Activated CD8-positive, alpha-beta T cell treated with anti-CD3 and anti-CD28 coated beads for 36 hours (primary cell): ENCODE measurements at regions not wholly inside any gene's neighbourhood (a gene's known extent, or its start where the extent isn't known, plus 50 kb on each side); places are given as distances from the start of the nearest gene placed in this dataset.

Experiments used
- ATAC-seq: fragments of 200-7000 bp; cut with Tn5 transposase; one replicate; pipeline ENCODE4 v1.10.0; 2021; ENCODE audit warnings: mild to moderate bottlenecking, moderate library complexity
- CTCF ChIA-PET: fragments of 350-600 bp; sonication (Branson Sonifier 250); formaldehyde crosslinking; loops from one replicate; lab custom pipeline; 2021; ENCODE audit warnings: antibody characterized with exemption; lab: Charles Lee
- POLR2A ChIA-PET: fragments of 350-600 bp; sonication (Branson Sonifier 250); formaldehyde crosslinking; loops from one replicate; lab custom pipeline; 2021; ENCODE audit warnings: antibody characterized with exemption; lab: Charles Lee
- DNase-seq: peaks from one replicate; pipeline ENCODE4 v3.0.0-alpha.2; 2020
- H3K27ac Mint-ChIP-seq: one replicate; pipeline ENCODE4 v1.8.0; 2021; ENCODE audit warnings: mild to moderate bottlenecking, mixed read lengths
- H3K27me3 Mint-ChIP-seq: one replicate; pipeline ENCODE4 v1.8.0; 2021; ENCODE audit warnings: mixed read lengths
- H3K36me3 Mint-ChIP-seq: one replicate; pipeline ENCODE4 v1.8.0; 2021; ENCODE audit warnings: low read depth, mixed read lengths
- H3K4me1 Mint-ChIP-seq: one replicate; pipeline ENCODE4 v1.8.0; 2021; ENCODE audit warnings: low read depth, mixed read lengths
- H3K4me3 Mint-ChIP-seq: one replicate; pipeline ENCODE4 v1.8.0; 2021; ENCODE audit warnings: mild to moderate bottlenecking, moderate library complexity, mixed read lengths
- H3K9me3 Mint-ChIP-seq: one replicate; pipeline ENCODE4 v1.8.0; 2021; ENCODE audit warnings: mixed read lengths
- CTCF ChIP-seq: fragments of 200-600 bp; IDR thresholded peaks from one replicate; pipeline ENCODE4 v1.8.0; 2022; ENCODE audit warnings: antibody characterized with exemption, mild to moderate bottlenecking
- intact Hi-C: fragments of 100-400 bp; cut with micrococcal nuclease; formaldehyde crosslinking; loops from one replicate; pipeline ENCODE4 v1.10.0; 2022

- Mint-ChIP-seq H3K27me3 (peaks cover 9% of the 10 kb centered on the region), H3K36me3 (no peaks in the 10 kb centered on the region), H3K27ac (peak overlapping the region; percentile 30), H3K4me1 (peaks cover 16% of the 10 kb centered on the region), H3K4me3 (no peak overlapping the region), H3K9me3 (no peaks in the 10 kb centered on the region)
- DNase-seq = peak; percentile 92
- no peak for TF ChIP-seq CTCF
- CTCF ChIA-PET = no interaction called here
- POLR2A ChIA-PET = interaction anchor here (0.6 kb wide), 1 partner anchor 72 kb away, joined by 3 read pairs; no protein-coding TSS in a partner anchor
- peak; percentile 87 for ATAC-seq
- intact Hi-C loops = no loop called here
Observed at GRCh38 chr5:35319333-35320002, 89.2 kb upstream of the PRLR start.

DNA sequence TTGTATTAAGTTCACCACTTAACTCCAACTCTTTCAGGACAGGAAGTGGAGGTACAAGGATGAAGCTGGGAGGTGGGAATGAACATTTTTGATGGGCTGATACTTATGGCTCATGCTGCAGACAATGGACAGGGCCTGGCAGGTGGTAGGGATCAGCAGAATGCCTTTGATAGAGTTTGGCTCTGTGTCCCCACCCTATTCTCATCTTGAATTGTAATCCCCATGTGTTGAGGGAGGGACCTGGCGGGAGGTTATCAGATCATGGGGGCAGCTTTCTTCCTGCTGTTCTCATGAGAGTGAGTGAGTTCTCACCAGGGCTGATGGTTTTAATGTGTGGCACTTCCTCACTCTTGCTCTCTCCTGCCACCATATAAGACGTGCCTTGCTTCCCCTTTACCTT, 87.3 kb upstream of the PRLR start:
- peaks cover 16% of the 10 kb centered on the region for H3K4me1 Mint-ChIP-seq
- DNase-seq = no peak
- no peak for ATAC-seq
- no peaks in the 10 kb centered on the region for H3K9me3 Mint-ChIP-seq
- intact Hi-C loops = no loop called here
- ChIA-PET CTCF (no interaction called here), POLR2A (no interaction called here)
- H3K27me3 Mint-ChIP-seq = peaks cover 12% of the 10 kb centered on the region
- TF ChIP-seq CTCF = no peak
- no peaks in the 10 kb centered on the region for H3K36me3 Mint-ChIP-seq
- no peak overlapping the region for H3K4me3 Mint-ChIP-seq
- H3K27ac Mint-ChIP-seq = no peak overlapping the region

DNA sequence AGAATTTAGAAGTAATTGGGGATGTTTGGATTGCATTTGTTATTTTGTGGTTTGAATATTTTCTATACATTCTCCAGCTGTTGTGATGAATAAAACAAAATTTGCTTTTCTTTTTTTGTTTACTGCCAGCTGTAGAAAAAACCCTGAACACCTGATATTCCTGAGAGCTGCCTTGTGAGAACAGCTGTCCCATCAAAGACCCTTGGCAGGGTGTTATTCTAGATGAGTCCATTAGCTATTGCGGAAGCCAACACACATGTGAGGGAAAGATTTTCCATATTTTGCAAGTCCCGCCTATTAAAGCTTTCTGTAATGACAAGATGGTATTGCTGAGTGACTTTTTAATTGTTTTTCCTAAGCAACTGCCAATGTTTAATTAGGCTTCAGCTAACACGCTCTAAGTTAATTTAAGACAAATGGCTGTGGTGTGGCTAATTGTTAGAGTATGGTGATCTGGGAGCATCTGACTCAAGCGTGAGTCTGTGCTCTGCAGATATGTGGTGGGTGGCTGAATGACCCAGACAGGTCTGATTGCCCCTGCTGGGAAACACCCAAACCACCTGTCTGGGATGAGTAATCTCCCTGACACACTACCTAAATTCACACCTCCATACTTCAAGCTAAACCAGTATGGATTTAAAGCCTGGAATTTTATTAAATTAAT, 86.5 kb upstream of the PRLR start:
- H3K36me3 Mint-ChIP-seq = no peaks in the 10 kb centered on the region
- intact Hi-C loops = no loop called here
- no peak overlapping the region for H3K27ac Mint-ChIP-seq
- H3K4me1 Mint-ChIP-seq = peaks cover 16% of the 10 kb centered on the region
- peak; percentile 62 for ATAC-seq
- POLR2A ChIA-PET = no interaction called here
- DNase-seq = peak; percentile 51
- peaks cover 14% of the 10 kb centered on the region for H3K27me3 Mint-ChIP-seq
- TF ChIP-seq CTCF = no peak
- CTCF ChIA-PET = no interaction called here
- H3K4me3 Mint-ChIP-seq = no peak overlapping the region
- H3K9me3 Mint-ChIP-seq = no peaks in the 10 kb centered on the region

- no peak for ATAC-seq
- no peak for TF ChIP-seq CTCF
Observed at GRCh38 chr5:35313291-35313690, 83.0 kb upstream of the PRLR start.

DNA sequence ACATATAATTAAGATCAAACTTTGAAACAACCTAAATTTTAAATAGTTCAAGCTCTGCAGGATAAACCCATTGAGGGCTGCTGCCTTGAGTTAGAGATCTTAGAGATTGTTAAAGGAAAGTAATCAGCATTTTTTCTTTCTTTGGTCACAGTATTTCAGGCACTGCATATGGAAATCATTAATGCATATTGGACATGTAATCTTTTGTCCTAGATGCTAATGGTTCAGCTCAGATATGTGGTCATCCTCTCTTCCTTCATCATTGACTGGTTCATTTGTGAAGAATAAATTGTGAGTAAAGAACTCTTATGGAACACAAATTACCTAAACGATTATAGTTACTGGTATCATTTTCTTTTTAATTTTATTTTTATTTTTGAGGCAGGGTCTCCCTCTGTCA, 82.0 kb upstream of the PRLR start:
- intact Hi-C loops = no loop called here
- ChIA-PET POLR2A (no interaction called here), CTCF (no interaction called here)
- Mint-ChIP-seq H3K36me3 (no peaks in the 10 kb centered on the region), H3K4me1 (no peaks in the 10 kb centered on the region), H3K27me3 (peaks cover 12% of the 10 kb centered on the region), H3K27ac (no peak overlapping the region), H3K4me3 (no peak overlapping the region), H3K9me3 (no peaks in the 10 kb centered on the region)
- no peak for TF ChIP-seq CTCF
- ATAC-seq (no peak), DNase-seq (no peak)

More at GRCh38 chr5:35313291-35313690, 83.0 kb upstream of the PRLR start:
- no peak for DNase-seq
- H3K4me1 Mint-ChIP-seq = no peaks in the 10 kb centered on the region
- peaks cover 13% of the 10 kb centered on the region for H3K27me3 Mint-ChIP-seq
- no peak overlapping the region for H3K27ac Mint-ChIP-seq
- H3K9me3 Mint-ChIP-seq = no peaks in the 10 kb centered on the region
- no peaks in the 10 kb centered on the region for H3K36me3 Mint-ChIP-seq
- CTCF ChIA-PET = no interaction called here
- no peak overlapping the region for H3K4me3 Mint-ChIP-seq
- intact Hi-C loops = no loop called here
- POLR2A ChIA-PET = no interaction called here
